Neural crest cell (in vitro differentiated cells): ENCODE measurements at regions not wholly inside any gene's neighbourhood (a gene's known extent, or its start where the extent isn't known, plus 50 kb on each side); places are given as distances from the start of the nearest gene placed in this dataset.

ENCODE experiments used
- DNase-seq: peaks from one replicate; pipeline ENCODE4 v3.0.0; 2021; ENCODE audit warnings: low read depth, mixed read lengths, low spot score
- H3K27ac Mint-ChIP-seq: one replicate; pipeline ENCODE4 v1.8.0; 2021; ENCODE audit warnings: mild to moderate bottlenecking, mixed read lengths; ENCODE audit not compliant: unreplicated experiment
- H3K27me3 Mint-ChIP-seq: 2 replicates; pipeline ENCODE4 v1.8.0; 2021; ENCODE audit warnings: low read depth, mild to moderate bottlenecking, mixed read lengths
- H3K36me3 Mint-ChIP-seq: 2 replicates; pipeline ENCODE4 v1.8.0; 2021; ENCODE audit warnings: low read depth, mild to moderate bottlenecking, mixed read lengths
- H3K4me1 Mint-ChIP-seq: 2 replicates; pipeline ENCODE4 v1.8.0; 2021; ENCODE audit warnings: mixed read lengths
- H3K4me3 Mint-ChIP-seq: one replicate; pipeline ENCODE4 v1.8.0; 2021; ENCODE audit warnings: mild to moderate bottlenecking, mixed read lengths
- H3K9me3 Mint-ChIP-seq: 2 replicates; pipeline ENCODE4 v1.8.0; 2021; ENCODE audit warnings: mixed read lengths
- TF ChIP-seq, protein P1 (sequence below): fragments of 200-600 bp; sonication (generic); conservative IDR thresholded peaks from 2 replicates; pipeline ENCODE4 v1.5.0; 2021; ENCODE audit warnings: antibody characterized with exemption, mild to moderate bottlenecking

DNA sequence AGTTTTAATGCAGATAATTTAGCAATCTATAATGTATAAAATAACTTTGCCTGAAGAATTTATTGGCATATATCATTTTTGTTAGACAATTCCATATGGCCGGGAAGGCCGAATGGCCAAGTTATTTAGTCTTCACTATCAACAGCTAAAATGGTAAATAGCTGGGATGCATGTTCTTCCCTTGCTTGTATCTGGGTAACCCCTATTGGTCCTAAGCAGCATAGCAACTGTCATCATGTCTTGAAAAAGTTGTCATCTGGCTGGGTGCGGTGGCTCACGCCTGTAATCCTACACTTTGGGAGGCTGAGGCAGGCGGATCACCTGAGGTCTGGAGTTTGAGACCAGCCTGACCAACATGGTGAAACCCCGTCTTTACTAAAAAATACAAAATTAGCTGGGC lies 340.0 kb upstream of the DPYD start:
- Mint-ChIP-seq H3K4me1 (peaks cover 8% of the 10 kb centered on the region), H3K27me3 (no peaks in the 10 kb centered on the region), H3K9me3 (peaks cover 3% of the 10 kb centered on the region), H3K27ac (no peak overlapping the region), H3K36me3 (peaks cover 2% of the 10 kb centered on the region), H3K4me3 (no peak overlapping the region)
- TF ChIP-seq, protein P1, sequence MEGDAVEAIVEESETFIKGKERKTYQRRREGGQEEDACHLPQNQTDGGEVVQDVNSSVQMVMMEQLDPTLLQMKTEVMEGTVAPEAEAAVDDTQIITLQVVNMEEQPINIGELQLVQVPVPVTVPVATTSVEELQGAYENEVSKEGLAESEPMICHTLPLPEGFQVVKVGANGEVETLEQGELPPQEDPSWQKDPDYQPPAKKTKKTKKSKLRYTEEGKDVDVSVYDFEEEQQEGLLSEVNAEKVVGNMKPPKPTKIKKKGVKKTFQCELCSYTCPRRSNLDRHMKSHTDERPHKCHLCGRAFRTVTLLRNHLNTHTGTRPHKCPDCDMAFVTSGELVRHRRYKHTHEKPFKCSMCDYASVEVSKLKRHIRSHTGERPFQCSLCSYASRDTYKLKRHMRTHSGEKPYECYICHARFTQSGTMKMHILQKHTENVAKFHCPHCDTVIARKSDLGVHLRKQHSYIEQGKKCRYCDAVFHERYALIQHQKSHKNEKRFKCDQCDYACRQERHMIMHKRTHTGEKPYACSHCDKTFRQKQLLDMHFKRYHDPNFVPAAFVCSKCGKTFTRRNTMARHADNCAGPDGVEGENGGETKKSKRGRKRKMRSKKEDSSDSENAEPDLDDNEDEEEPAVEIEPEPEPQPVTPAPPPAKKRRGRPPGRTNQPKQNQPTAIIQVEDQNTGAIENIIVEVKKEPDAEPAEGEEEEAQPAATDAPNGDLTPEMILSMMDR, result no peak
- DNase-seq, result no peak

DNA sequence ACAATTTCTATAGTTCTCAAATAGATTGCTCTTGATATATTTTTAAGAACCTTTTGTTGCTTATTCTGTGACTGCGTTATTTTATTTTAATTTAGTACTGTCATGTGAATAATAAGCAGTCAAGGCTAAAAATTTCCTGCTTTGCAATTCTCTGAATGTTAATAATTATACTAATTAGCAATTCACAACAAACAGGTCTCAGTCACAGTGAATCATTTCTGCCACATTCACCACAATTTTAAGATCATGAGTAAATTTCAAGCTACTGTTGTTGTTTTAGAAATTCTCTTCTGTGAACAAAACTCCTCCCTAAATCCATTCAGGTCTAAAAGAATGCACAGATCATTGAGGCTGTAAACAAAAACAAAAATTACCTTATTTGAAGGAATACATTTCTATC lies 339.6 kb upstream of the DPYD start:
- Mint-ChIP-seq H3K4me3 (no peak overlapping the region), H3K27me3 (no peaks in the 10 kb centered on the region), H3K27ac (no peak overlapping the region), H3K9me3 (peaks cover 3% of the 10 kb centered on the region), H3K4me1 (peaks cover 8% of the 10 kb centered on the region), H3K36me3 (peaks cover 2% of the 10 kb centered on the region)
- no peak for DNase-seq
- TF ChIP-seq, protein P1, result no peak

DNA sequence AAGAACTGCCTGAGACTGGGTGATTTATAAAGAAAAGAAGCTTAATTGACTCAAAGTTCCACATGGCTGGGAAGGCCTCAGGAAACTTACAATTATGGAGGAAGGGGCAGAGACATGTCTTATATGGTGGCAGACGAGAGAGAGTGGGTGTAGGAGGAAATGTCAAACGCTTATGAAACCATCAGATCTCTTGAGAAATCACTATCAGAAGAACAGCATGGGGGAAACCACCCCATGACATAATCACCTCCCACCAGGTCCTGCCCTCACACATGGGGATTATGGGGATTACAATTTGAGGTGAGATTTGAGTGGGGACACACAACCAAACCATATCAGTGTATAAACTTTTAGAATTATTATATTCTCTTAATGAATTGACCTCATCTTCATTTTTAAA lies 335.9 kb upstream of the DPYD start:
- no peaks in the 10 kb centered on the region for H3K27me3 Mint-ChIP-seq
- H3K36me3 Mint-ChIP-seq, result peaks cover 6% of the 10 kb centered on the region
- TF ChIP-seq, protein P1, result no peak
- H3K27ac Mint-ChIP-seq, result no peak overlapping the region
- no peak overlapping the region for H3K4me3 Mint-ChIP-seq
- no peak for DNase-seq
- peaks cover 7% of the 10 kb centered on the region for H3K9me3 Mint-ChIP-seq
- H3K4me1 Mint-ChIP-seq, result no peaks in the 10 kb centered on the region

DNA sequence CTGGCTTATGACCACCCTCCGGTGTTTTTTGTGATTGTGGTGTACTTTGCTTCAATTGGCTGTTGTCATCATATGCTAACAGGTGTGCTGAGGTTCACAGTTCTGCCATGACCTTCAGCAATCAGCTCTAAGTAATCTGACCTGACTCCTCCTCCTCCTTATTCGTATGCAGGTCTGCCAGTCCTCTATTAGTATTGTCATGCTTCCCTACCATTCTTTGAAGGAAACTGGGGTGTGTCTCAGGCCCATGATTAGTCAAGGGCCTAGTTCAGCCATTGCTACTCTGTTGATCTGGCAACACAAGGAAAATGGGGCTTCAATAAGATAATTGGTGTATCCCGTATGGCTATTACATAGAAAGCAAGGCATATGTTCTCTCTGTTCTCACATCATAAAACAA lies 332.3 kb upstream of the DPYD start:
- Mint-ChIP-seq H3K36me3 (peaks cover 7% of the 10 kb centered on the region), H3K4me3 (no peak overlapping the region), H3K27me3 (no peaks in the 10 kb centered on the region), H3K9me3 (peaks cover 12% of the 10 kb centered on the region), H3K4me1 (no peaks in the 10 kb centered on the region), H3K27ac (no peak overlapping the region)
- TF ChIP-seq, protein P1, result no peak
- DNase-seq, result no peak

DNA sequence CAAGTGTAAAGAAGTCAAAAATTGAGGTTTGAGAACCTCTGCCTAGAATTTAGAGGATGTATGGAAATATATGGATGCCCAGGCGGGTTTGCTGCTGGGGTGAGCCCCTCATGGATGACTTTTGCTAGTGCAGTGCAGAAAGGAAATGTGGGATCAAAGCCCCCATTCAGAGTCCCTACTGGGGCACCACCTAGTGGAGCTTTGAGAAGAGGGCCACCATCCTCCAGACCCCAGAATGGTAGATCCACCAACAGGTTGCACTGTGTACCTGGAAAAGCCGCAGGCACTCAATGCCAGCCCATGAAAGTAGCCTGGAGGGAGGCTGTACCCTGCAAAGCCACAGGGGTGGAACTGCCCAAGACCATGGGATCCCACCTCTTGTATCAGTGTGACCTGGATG lies 330.7 kb upstream of the DPYD start:
- H3K9me3 Mint-ChIP-seq, result peaks cover 12% of the 10 kb centered on the region
- DNase-seq, result no peak
- no peaks in the 10 kb centered on the region for H3K4me1 Mint-ChIP-seq
- H3K27me3 Mint-ChIP-seq, result no peaks in the 10 kb centered on the region
- no peak overlapping the region for H3K27ac Mint-ChIP-seq
- peaks cover 7% of the 10 kb centered on the region for H3K36me3 Mint-ChIP-seq
- H3K4me3 Mint-ChIP-seq, result no peak overlapping the region
- TF ChIP-seq, protein P1, result no peak

DNA sequence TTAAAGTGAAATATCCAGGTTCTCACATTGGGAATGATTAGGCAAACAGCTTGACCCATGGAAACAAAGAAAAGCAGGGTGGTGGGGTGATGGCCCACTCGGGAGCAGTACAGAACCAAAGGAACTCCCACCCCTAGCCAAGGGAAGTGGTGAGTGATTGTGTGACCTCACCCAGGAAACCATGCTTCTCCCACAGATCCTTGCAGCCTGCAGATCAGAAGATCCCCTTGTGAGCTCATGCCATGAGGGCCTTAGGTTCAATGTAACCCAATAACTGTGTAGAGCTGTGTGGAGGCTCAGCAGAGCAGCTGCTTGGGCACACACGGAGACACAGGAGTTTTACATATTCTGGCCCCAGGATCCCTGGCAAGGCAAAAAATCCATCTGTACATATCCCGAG lies 311.8 kb upstream of the DPYD start:
- no peaks in the 10 kb centered on the region for H3K27me3 Mint-ChIP-seq
- H3K9me3 Mint-ChIP-seq, result peaks cover 12% of the 10 kb centered on the region
- TF ChIP-seq, protein P1, result no peak
- peaks cover 12% of the 10 kb centered on the region for H3K36me3 Mint-ChIP-seq
- no peak overlapping the region for H3K27ac Mint-ChIP-seq
- no peak for DNase-seq
- H3K4me1 Mint-ChIP-seq, result no peaks in the 10 kb centered on the region
- H3K4me3 Mint-ChIP-seq, result no peak overlapping the region
